ENCODE measurements at regions not wholly inside any gene's neighbourhood (a gene's known extent, or its start where the extent isn't known, plus 50 kb on each side); places are given as distances from the start of the nearest gene placed in this dataset.

DNA sequence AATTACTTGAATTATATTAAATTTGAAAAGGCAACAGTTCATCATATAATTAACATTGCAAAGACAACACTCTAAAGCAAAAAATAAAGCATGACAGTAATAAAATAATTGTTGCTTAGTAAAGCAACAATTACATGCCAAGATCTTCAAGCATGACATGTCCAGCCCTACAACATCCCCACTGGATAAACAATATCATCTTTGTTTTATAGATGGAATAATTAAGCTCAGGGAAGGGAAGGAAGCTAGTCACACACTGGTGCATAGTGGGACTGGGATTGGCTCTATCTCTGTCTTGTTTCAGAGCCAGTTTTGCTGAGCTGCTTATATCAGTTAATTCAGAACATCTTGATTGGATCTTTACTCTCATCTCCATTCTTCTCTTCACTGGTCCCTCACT, 49.9 kb upstream of the PARD3B start:
- no peak for DNase-seq

All from stimulated activated CD4-positive, alpha-beta T cell treated with anti-CD3 and anti-CD28 coated beads, Interleukin-15, amount 100 ng/mL, for 24 hours (primary cell).